HL-60 (cell line): ENCODE measurements at regions not wholly inside any gene's neighbourhood (a gene's known extent, or its start where the extent isn't known, plus 50 kb on each side); places are given as distances from the start of the nearest gene placed in this dataset.
"Not testable (repeated sequence)": the region's sequence is repeated elsewhere in the genome, so short reads cannot be mapped to it uniquely, and the experiment has no call there.

ENCODE experiments used
- CTCF ChIP-seq: IDR thresholded peaks from one replicate; pipeline ENCODE4 v1.5.1; 2011; ENCODE audit warnings: low read length, control low read depth, inconsistent platforms; ENCODE audit not compliant: insufficient read depth
- GABPA ChIP-seq: IDR thresholded peaks from 2 replicates; pipeline ENCODE4 v1.6.1; 2012; ENCODE audit warnings: low read depth
- POLR2AphosphoS5 ChIP-seq: IDR thresholded peaks from 2 replicates; pipeline ENCODE4 v1.6.1; 2012; ENCODE audit warnings: low read depth
- REST ChIP-seq: IDR thresholded peaks from 2 replicates; pipeline ENCODE4 v1.6.1; 2012; ENCODE audit warnings: low read depth; ENCODE audit not compliant: insufficient replicate concordance
- SPI1 ChIP-seq: IDR thresholded peaks from 2 replicates; pipeline ENCODE4 v1.6.1; 2012; ENCODE audit warnings: low read depth, mild to moderate bottlenecking, borderline replicate concordance

GRCh38 chr7:56366701-56367100, 250.5 kb upstream of the NUPR2 start:
- TF ChIP-seq CTCF, POLR2AphosphoS5, REST, GABPA, SPI1: not testable (repeated sequence)
